GM12873 (cell line): ENCODE measurements at regions not wholly inside any gene's neighbourhood (a gene's known extent, or its start where the extent isn't known, plus 50 kb on each side); places are given as distances from the start of the nearest gene placed in this dataset.

ENCODE experiments used
- CTCF ChIP-seq: IDR thresholded peaks from 2 replicates; pipeline ENCODE4 v1.5.1; 2012; ENCODE audit warnings: low read depth, mild to moderate bottlenecking, moderate library complexity, low read length, control low read depth; ENCODE audit not compliant: insufficient read depth; ENCODE audit errors: missing control alignments

GRCh38 chr1:90834886-90835660 is 118.0 kb upstream of the BARHL2 start:
- TF ChIP-seq CTCF: no peak

GRCh38 chr1:90834354-90834885 is 117.3 kb upstream of the BARHL2 start:
- TF ChIP-seq CTCF: no peak

GRCh38 chr1:90833466-90834110 is 116.5 kb upstream of the BARHL2 start:
- no peak for TF ChIP-seq CTCF

- TF ChIP-seq CTCF: no peak
Measured at GRCh38 chr1:90831910-90832309, 114.8 kb upstream of the BARHL2 start.

GRCh38 chr1:90826834-90827233 is 109.7 kb upstream of the BARHL2 start:
- no peak for TF ChIP-seq CTCF

GRCh38 chr1:90826024-90826423 is 108.9 kb upstream of the BARHL2 start:
- no peak for TF ChIP-seq CTCF

- TF ChIP-seq CTCF: no peak
Measured at GRCh38 chr1:90824551-90824950, 107.4 kb upstream of the BARHL2 start.
